ENCODE measurements at regions not wholly inside any gene's neighbourhood (a gene's known extent, or its start where the extent isn't known, plus 50 kb on each side); places are given as distances from the start of the nearest gene placed in this dataset.

GRCh38 chr4:10171055-10171454 is 54.5 kb upstream of the WDR1 start:
- in situ Hi-C loops (cut with HindIII; ENCODE audit: low pct_ligation_motif_present, low pct_unique_long_range_greater_than_20kb, low sequenced_read_pairs) = loop anchor here (25.0 kb wide), 1 partner anchor 366 kb away; no protein-coding TSS in a partner anchor
- no peak for DNase-seq

DNA sequence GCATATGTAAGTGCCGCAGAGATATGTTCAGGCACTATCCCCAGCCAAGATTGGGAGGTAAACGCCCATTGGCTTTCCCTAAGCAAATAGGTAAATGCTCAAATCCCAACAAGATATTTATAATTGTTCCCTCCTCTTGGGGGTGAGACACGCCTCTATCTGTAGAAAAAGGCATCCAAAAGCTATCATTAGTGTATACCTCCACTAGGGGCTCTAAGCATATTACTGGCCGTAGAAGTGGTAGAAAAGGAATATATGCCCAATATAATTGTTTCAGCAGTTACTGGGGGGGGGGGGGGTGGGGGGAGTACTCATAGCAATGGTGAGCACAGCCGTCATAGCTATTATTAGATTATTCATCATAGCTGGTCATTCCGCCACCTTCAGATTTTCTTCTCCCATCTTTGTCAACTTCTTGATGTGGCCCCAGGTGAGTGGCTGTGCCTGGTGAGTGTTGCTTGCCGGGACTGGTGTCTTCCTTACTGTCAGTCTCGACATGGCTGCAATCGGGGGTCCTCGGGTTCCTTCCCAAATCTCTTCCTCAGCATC is 53.3 kb upstream of the WDR1 start:
- in situ Hi-C loops (cut with HindIII; ENCODE audit: low pct_ligation_motif_present, low pct_unique_long_range_greater_than_20kb, low sequenced_read_pairs) = loop anchor here (25.0 kb wide), 1 partner anchor 367 kb away; no protein-coding TSS in a partner anchor
- DNase-seq = no peak

DNA sequence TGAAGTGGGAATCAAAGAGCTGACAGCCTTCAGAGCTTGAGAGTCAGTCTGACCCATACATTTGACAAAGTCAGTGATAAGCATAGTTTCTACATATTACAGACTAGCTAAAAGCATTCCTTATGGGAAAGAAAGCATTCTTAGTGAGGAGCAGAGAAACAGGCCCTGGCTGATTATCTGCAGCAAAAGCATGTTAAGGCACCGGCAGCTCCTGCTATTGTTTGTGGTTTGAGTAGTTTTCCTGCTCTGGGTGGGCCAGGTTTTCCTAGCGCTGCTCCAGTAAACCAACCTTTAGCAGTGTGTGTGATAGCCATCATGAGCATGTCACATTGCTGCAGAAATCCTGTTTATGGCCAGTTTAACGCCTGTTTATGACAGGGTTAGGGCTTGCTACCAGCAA is 51.6 kb upstream of the WDR1 start:
- DNase-seq = no peak
- in situ Hi-C loops (cut with HindIII; ENCODE audit: low pct_ligation_motif_present, low pct_unique_long_range_greater_than_20kb, low sequenced_read_pairs) = loop anchor here (25.0 kb wide), 1 partner anchor 369 kb away; no protein-coding TSS in a partner anchor

DNA sequence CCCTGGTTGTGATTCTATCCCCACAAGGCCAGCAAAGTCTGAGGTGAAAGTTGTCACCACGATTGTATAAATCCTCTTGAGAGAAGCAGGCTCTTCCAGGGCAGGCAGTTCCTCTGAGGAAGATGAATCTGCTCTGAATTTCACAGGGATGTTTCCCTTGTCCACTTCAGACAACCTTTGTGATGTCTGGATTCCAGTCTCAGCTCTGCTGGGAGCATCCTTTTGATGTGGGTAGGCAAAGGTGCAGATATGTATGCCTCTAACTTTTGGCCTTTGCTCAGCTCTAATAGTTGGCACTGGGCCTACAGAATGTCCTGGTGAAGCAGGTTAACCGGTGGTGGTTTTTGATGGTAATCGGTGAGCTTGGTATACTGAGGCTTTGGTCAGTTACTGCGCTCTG is 50.6 kb upstream of the WDR1 start:
- in situ Hi-C loops (cut with HindIII; ENCODE audit: low pct_ligation_motif_present, low pct_unique_long_range_greater_than_20kb, low sequenced_read_pairs) = loop anchor here (25.0 kb wide), 1 partner anchor 370 kb away; no protein-coding TSS in a partner anchor
- no peak for DNase-seq
